ENCODE measurements at regions not wholly inside any gene's neighbourhood (a gene's known extent, or its start where the extent isn't known, plus 50 kb on each side); places are given as distances from the start of the nearest gene placed in this dataset.

- H3K27ac Mint-ChIP-seq = no peak overlapping the region
- ChIA-PET POLR2A (no interaction called here), CTCF (no interaction called here)
- H3K4me1 Mint-ChIP-seq = no peaks in the 10 kb centered on the region
- no peak for DNase-seq (ENCODE audit: low spot score)
- TF ChIP-seq KAT7 (CRISPR knock-in tag; IDR thresholded peaks at IDR 0.05; ENCODE audit: borderline replicate concordance) (no peak), USF1 (CRISPR knock-in tag; IDR thresholded peaks at IDR 0.05) (no peak), NFYB (CRISPR knock-in tag; conservative IDR thresholded peaks at IDR 0.05; ENCODE audit: low read depth) (no peak), GRHL2 (CRISPR knock-in tag; IDR thresholded peaks at IDR 0.05; ENCODE audit: insufficient replicate concordance, severe bottlenecking) (no peak), HMGXB4 (CRISPR knock-in tag; IDR thresholded peaks at IDR 0.05) (no peak)
- ATAC-seq = no peak
- peaks cover 82% of the 10 kb centered on the region for H3K9me3 Mint-ChIP-seq
- H3K36me3 Mint-ChIP-seq = peaks cover 65% of the 10 kb centered on the region
- no peak overlapping the region for H3K4me3 Mint-ChIP-seq
- H3K27me3 Mint-ChIP-seq (ENCODE audit: low read depth) = 0 out of 2 replicates have a peak, but pooled peaks cover 2% of the 10 kb centered on the region
Observed at GRCh38 chr4:11010624-11011023, 326.1 kb upstream of the CLNK start.

- Mint-ChIP-seq H3K27ac (no peak overlapping the region), H3K4me1 (no peaks in the 10 kb centered on the region), H3K36me3 (peaks cover 62% of the 10 kb centered on the region), H3K9me3 (peaks cover 80% of the 10 kb centered on the region), H3K4me3 (no peak overlapping the region), H3K27me3 (ENCODE audit: low read depth) (0 out of 2 replicates have a peak, but pooled peaks cover 2% of the 10 kb centered on the region)
- no peak for ATAC-seq
- ChIA-PET CTCF (no interaction called here), POLR2A (no interaction called here)
- DNase-seq (ENCODE audit: low spot score) = no peak
- TF ChIP-seq HMGA2 (CRISPR knock-in tag; IDR thresholded peaks at IDR 0.05) (no peak), FOXJ3 (CRISPR knock-in tag; IDR thresholded peaks at IDR 0.05; ENCODE audit: borderline replicate concordance) (no peak), RELA (CRISPR knock-in tag; IDR thresholded peaks at IDR 0.05; ENCODE audit: borderline replicate concordance) (no peak), USF1 (CRISPR knock-in tag; IDR thresholded peaks at IDR 0.05) (no peak), ZNF423 (CRISPR knock-in tag; IDR thresholded peaks at IDR 0.05) (no peak), ZNF425 (CRISPR knock-in tag; conservative IDR thresholded peaks at IDR 0.05) (no peak), NR3C1 (CRISPR knock-in tag; conservative IDR thresholded peaks at IDR 0.05; ENCODE audit: low read depth) (no peak), EMX1 (CRISPR knock-in tag; IDR thresholded peaks at IDR 0.05) (no peak), TCF7 (CRISPR knock-in tag; IDR thresholded peaks at IDR 0.05; ENCODE audit: low read depth) (no peak), ETV6 (CRISPR knock-in tag; IDR thresholded peaks at IDR 0.05) (no peak), ZNF219 (CRISPR knock-in tag; IDR thresholded peaks at IDR 0.05; ENCODE audit: borderline replicate concordance) (no peak)
Observed at GRCh38 chr4:11009281-11009680, 324.7 kb upstream of the CLNK start.

GRCh38 chr4:11005300-11005699, 320.7 kb upstream of the CLNK start:
- no peak overlapping the region for H3K4me3 Mint-ChIP-seq
- ATAC-seq (no peak), DNase-seq (ENCODE audit: low spot score) (no peak)
- POLR2A ChIA-PET = no interaction called here
- H3K27ac Mint-ChIP-seq = no peak overlapping the region
- H3K36me3 Mint-ChIP-seq = peaks cover 53% of the 10 kb centered on the region
- CTCF ChIA-PET = no interaction called here
- peaks cover 5% of the 10 kb centered on the region for H3K4me1 Mint-ChIP-seq
- peaks cover 2% of the 10 kb centered on the region; the same call in 1 of the 2 replicates for H3K27me3 Mint-ChIP-seq (ENCODE audit: low read depth)
- peaks cover 81% of the 10 kb centered on the region for H3K9me3 Mint-ChIP-seq
- no peak for TF ChIP-seq ARID4B (CRISPR knock-in tag; IDR thresholded peaks at IDR 0.05; ENCODE audit: borderline replicate concordance)
- TF ChIP-seq RORB (CRISPR knock-in tag; IDR thresholded peaks at IDR 0.05) = no peak
- TF ChIP-seq ZMAT4 (CRISPR knock-in tag; IDR thresholded peaks at IDR 0.05) = no peak
- no peak for TF ChIP-seq SMAD3 (CRISPR knock-in tag; IDR thresholded peaks at IDR 0.05; ENCODE audit: borderline replicate concordance)
- TF ChIP-seq HMGA2 (CRISPR knock-in tag; IDR thresholded peaks at IDR 0.05) = no peak
